Vagina (tissue), 2 donors: ENCODE measurements at regions not wholly inside any gene's neighbourhood (a gene's known extent, or its start where the extent isn't known, plus 50 kb on each side); places are given as distances from the start of the nearest gene placed in this dataset.

Experiments
- DNase-seq, 2 donors: peaks; one replicate each; pipeline ENCODE4 v3.0.0-alpha.2; 2017; ENCODE audit errors: extremely low spot score in 2 of 2
- H3K27ac ChIP-seq: fragments of 200-600 bp; sonication (generic); one replicate; pipeline ENCODE4 v1.5.1; 2019
- H3K27me3 ChIP-seq: fragments of 200-600 bp; sonication (generic); one replicate; pipeline ENCODE4 v1.5.1; 2019
- H3K36me3 ChIP-seq, 2 donors: fragments of 200-600 bp; sonication (generic); one replicate each; pipeline ENCODE4 v1.5.1; 2017 to 2019
- H3K4me1 ChIP-seq: fragments of 200-600 bp; sonication (generic); one replicate; pipeline ENCODE4 v1.5.1; 2019
- H3K4me3 ChIP-seq, 2 donors: fragments of 200-600 bp; sonication (generic); 1 replicate in 1 of 2; 2 replicates in 1 of 2; pipeline ENCODE4 v1.5.1; 2016 to 2019
- H3K9me3 ChIP-seq: fragments of 200-600 bp; sonication (generic); one replicate; pipeline ENCODE4 v1.5.1; 2019
- POLR2A ChIP-seq, 2 donors: fragments of 450-650 bp; IDR thresholded peaks; one replicate each; pipeline ENCODE4 v1.6.1; 2017; ENCODE audit warnings: antibody characterized with exemption in 2 of 2, mild to moderate bottlenecking in 2 of 2, moderate library complexity in 2 of 2
- POLR2AphosphoS5 ChIP-seq, 2 donors: sonication (generic); formaldehyde crosslinking; IDR thresholded peaks; one replicate each; pipeline ENCODE4 v1.9.0; 2017; ENCODE audit warnings: antibody characterized with exemption in 2 of 2, mild to moderate bottlenecking in 2 of 2, low read depth in 1 of 2; ENCODE audit not compliant: insufficient read depth in 1 of 2
- intact Hi-C: fragments of 100-400 bp; cut with DNase I; formaldehyde crosslinking; loops from one replicate; pipeline ENCODE4 v1.15.1; 2023
- TF ChIP-seq, protein P1 (sequence below), 3 experiments: fragments of 450-650 bp in 2 of 3; fragments of 200-600 bp in 1 of 3; sonication (generic) in 1 of 3; IDR thresholded peaks; one replicate each; pipeline ENCODE4 v1.5.1; 2017 to 2019; ENCODE audit warnings: antibody characterized with exemption in 3 of 3, mild to moderate bottlenecking in 2 of 3, moderate library complexity in 2 of 3

- Histone ChIP-seq H3K27me3 (no peaks in the 10 kb centered on the region), H3K4me3 (no peak overlapping the region), H3K9me3 (no peaks in the 10 kb centered on the region), H3K27ac (no peak overlapping the region), H3K4me1 (no peaks in the 10 kb centered on the region), H3K36me3 (no peaks in the 10 kb centered on the region)
- DNase-seq: no peak
- TF ChIP-seq POLR2A (IDR thresholded peaks at IDR 0.05): no peak
- TF ChIP-seq POLR2AphosphoS5 (IDR thresholded peaks at IDR 0.05; ENCODE audit: insufficient read depth in 1 of 2, low read depth in 1 of 2): no peak
- TF ChIP-seq, protein P1, sequence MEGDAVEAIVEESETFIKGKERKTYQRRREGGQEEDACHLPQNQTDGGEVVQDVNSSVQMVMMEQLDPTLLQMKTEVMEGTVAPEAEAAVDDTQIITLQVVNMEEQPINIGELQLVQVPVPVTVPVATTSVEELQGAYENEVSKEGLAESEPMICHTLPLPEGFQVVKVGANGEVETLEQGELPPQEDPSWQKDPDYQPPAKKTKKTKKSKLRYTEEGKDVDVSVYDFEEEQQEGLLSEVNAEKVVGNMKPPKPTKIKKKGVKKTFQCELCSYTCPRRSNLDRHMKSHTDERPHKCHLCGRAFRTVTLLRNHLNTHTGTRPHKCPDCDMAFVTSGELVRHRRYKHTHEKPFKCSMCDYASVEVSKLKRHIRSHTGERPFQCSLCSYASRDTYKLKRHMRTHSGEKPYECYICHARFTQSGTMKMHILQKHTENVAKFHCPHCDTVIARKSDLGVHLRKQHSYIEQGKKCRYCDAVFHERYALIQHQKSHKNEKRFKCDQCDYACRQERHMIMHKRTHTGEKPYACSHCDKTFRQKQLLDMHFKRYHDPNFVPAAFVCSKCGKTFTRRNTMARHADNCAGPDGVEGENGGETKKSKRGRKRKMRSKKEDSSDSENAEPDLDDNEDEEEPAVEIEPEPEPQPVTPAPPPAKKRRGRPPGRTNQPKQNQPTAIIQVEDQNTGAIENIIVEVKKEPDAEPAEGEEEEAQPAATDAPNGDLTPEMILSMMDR (IDR thresholded peaks at IDR 0.05): no peak
- intact Hi-C loops: no loop called here
These were observed 68.9 kb upstream of the ANKRD34C start for GRCh38 chr15:79213650-79214049.

DNA sequence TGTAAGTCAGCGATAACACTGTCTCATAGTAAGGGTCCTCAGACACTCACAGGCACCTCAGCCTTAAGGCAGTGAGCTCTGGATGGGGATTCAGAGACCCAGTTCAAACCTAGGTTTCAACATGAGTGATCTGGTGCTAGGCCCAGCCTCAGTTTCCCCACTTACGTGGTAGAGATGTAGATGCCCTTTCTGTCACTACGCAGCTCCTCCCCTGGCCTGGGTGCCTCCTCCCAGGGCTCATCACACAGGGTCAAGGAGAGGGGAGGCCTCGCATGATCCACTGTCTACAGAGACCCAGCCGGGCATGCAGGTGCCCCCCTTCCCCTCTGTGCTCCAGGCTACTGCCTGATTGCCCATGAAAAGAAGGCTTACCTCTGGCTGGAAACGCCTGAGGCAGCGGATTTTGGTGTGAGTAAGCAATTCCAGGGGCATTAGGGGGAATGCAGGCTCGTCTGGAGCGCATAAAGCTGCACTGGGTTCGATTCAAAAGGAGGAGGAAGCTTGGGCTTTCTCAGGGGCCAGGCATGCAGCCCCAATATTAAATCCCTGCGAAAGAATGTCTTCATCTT lies 69.8 kb upstream of the ANKRD34C start:
- TF ChIP-seq, protein P1 (IDR thresholded peaks at IDR 0.05): no peak
- DNase-seq: no peak
- no peaks in the 10 kb centered on the region for H3K27me3 ChIP-seq
- no peaks in the 10 kb centered on the region for H3K4me1 ChIP-seq
- no peak overlapping the region for H3K4me3 ChIP-seq
- intact Hi-C loops: no loop called here
- no peaks in the 10 kb centered on the region for H3K36me3 ChIP-seq
- H3K9me3 ChIP-seq: no peaks in the 10 kb centered on the region
- H3K27ac ChIP-seq: no peak overlapping the region

- Histone ChIP-seq H3K27me3 (no peaks in the 10 kb centered on the region), H3K9me3 (no peaks in the 10 kb centered on the region), H3K4me3 (no peak overlapping the region), H3K27ac (no peak overlapping the region), H3K36me3 (no peaks in the 10 kb centered on the region), H3K4me1 (no peaks in the 10 kb centered on the region)
- TF ChIP-seq, protein P1 (IDR thresholded peaks at IDR 0.05): no peak
- TF ChIP-seq POLR2A (IDR thresholded peaks at IDR 0.05): no peak
- no peak for TF ChIP-seq POLR2AphosphoS5 (IDR thresholded peaks at IDR 0.05; ENCODE audit: insufficient read depth in 1 of 2, low read depth in 1 of 2)
- intact Hi-C loops: no loop called here
- DNase-seq: no peak
These were observed 71.0 kb upstream of the ANKRD34C start for GRCh38 chr15:79211481-79211880.

DNA sequence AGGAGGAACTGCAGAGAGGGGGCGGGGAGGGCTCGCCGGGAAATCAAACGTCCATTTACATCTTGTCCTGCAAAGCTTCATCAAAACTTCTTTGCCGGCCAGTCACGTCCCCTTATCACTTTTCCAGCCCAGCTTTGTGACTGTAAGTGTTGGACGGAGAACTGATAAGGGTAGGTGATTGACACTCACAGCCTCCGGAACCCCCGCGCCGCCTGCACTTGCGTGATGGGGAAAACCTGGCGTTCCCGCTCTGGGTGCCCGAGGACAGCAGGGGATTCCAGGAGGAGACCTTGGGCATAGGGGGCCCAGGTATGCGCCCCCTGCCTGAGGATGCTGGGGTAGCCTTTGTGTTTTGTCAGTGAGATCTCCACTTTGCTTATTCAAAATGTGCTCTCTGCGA lies 72.8 kb upstream of the ANKRD34C start:
- Histone ChIP-seq H3K9me3 (no peaks in the 10 kb centered on the region), H3K27ac (no peak overlapping the region), H3K4me1 (no peaks in the 10 kb centered on the region), H3K4me3 (no peak overlapping the region), H3K36me3 (no peaks in the 10 kb centered on the region), H3K27me3 (no peaks in the 10 kb centered on the region)
- intact Hi-C loops: no loop called here
- TF ChIP-seq, protein P1 (IDR thresholded peaks at IDR 0.05): no peak
- TF ChIP-seq POLR2AphosphoS5 (IDR thresholded peaks at IDR 0.05; ENCODE audit: insufficient read depth in 1 of 2, low read depth in 1 of 2): no peak
- TF ChIP-seq POLR2A (IDR thresholded peaks at IDR 0.05): no peak
- no peak for DNase-seq

DNA sequence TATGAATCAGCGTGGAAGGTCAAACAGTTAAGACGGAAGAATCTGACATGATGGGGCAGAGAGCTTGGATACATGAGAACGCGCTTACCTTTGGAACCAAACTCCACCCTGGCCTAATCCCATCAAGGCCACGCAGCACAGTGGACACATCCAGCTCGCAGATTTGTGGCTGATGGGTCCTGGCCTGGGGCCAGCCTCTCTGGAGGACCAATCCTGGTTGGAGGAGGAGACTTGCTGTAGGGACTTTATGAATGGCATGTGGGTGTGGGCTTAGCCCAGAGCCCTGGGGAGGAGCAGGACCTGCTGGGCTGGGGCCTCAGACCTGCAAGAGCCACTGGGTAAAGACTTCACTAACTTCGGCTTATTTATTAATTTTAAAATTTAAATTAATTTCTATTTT lies 73.4 kb upstream of the ANKRD34C start:
- Histone ChIP-seq H3K9me3 (no peaks in the 10 kb centered on the region), H3K4me1 (no peaks in the 10 kb centered on the region), H3K27ac (no peak overlapping the region), H3K4me3 (no peak overlapping the region), H3K27me3 (no peaks in the 10 kb centered on the region), H3K36me3 (no peaks in the 10 kb centered on the region)
- no peak for DNase-seq
- intact Hi-C loops: no loop called here
- TF ChIP-seq, protein P1 (IDR thresholded peaks at IDR 0.05): no peak
- TF ChIP-seq POLR2A (IDR thresholded peaks at IDR 0.05): no peak
- no peak for TF ChIP-seq POLR2AphosphoS5 (IDR thresholded peaks at IDR 0.05; ENCODE audit: insufficient read depth in 1 of 2, low read depth in 1 of 2)
